Karpas-422 (cell line): ENCODE measurements at regions not wholly inside any gene's neighbourhood (a gene's known extent, or its start where the extent isn't known, plus 50 kb on each side); places are given as distances from the start of the nearest gene placed in this dataset.
A peak's percentile ranks its signal among the peaks of the same experiment; 100 is the strongest.

ENCODE experiments used
- DNase-seq: peaks from one replicate; pipeline ENCODE4 v3.0.0-alpha.2; 2015
- H2AFZ ChIP-seq: fragments of 200-600 bp; sonication (generic); 2 replicates; pipeline ENCODE4 v1.6.1; 2014; ENCODE audit warnings: antibody characterized with exemption, low read length, mixed read lengths
- H3K27ac ChIP-seq: fragments of 200-600 bp; sonication (generic); 2 replicates; pipeline ENCODE4 v1.5.1; 2014; ENCODE audit warnings: mild to moderate bottlenecking, low read length, moderate library complexity
- H3K27me3 ChIP-seq: fragments of 200-600 bp; sonication (generic); 2 replicates; pipeline ENCODE4 v1.6.1; 2014; ENCODE audit warnings: low read length, mixed read lengths
- H3K36me3 ChIP-seq: fragments of 200-600 bp; sonication (generic); 2 replicates; pipeline ENCODE4 v1.6.1; 2014; ENCODE audit warnings: low read length, mixed read lengths; ENCODE audit not compliant: insufficient read depth
- H3K4me1 ChIP-seq: fragments of 200-600 bp; sonication (generic); 2 replicates; pipeline ENCODE4 v1.6.1; 2014; ENCODE audit warnings: mild to moderate bottlenecking, low read length, mixed read lengths
- H3K4me2 ChIP-seq: fragments of 200-600 bp; sonication (generic); 2 replicates; pipeline ENCODE4 v1.6.1; 2014; ENCODE audit warnings: low read length, low read depth, mild to moderate bottlenecking; ENCODE audit not compliant: poor library complexity, severe bottlenecking
- H3K4me3 ChIP-seq: fragments of 200-600 bp; sonication (generic); 2 replicates; pipeline ENCODE4 v1.5.1; 2014; ENCODE audit warnings: mild to moderate bottlenecking, antibody characterized with exemption, low read length, mixed read lengths
- H3K79me2 ChIP-seq: fragments of 200-600 bp; sonication (generic); 2 replicates; pipeline ENCODE4 v1.6.1; 2014; ENCODE audit warnings: mild to moderate bottlenecking, low read length, mixed read lengths
- H3K9ac ChIP-seq: fragments of 200-600 bp; sonication (generic); 2 replicates; pipeline ENCODE4 v1.6.0; 2014; ENCODE audit warnings: low read length
- H3K9me2 ChIP-seq: fragments of 200-600 bp; sonication (generic), shearing (Covaris generic); replicated peaks from 2 replicates; pipeline ENCODE4 v1.6.0; 2014; ENCODE audit warnings: mild to moderate bottlenecking, low read length, moderate library complexity; ENCODE audit not compliant: insufficient read depth
- H3K9me3 ChIP-seq: fragments of 300-700, 200-600 bp; sonication (generic); 2 replicates; pipeline ENCODE4 v1.6.1; 2014; ENCODE audit warnings: low read length, mixed read lengths
- H4K20me1 ChIP-seq: fragments of 200-600 bp; sonication (generic); 2 replicates; pipeline ENCODE4 v1.6.1; 2014; ENCODE audit warnings: mild to moderate bottlenecking, antibody characterized with exemption, low read length, low read depth; ENCODE audit not compliant: insufficient read depth

DNA sequence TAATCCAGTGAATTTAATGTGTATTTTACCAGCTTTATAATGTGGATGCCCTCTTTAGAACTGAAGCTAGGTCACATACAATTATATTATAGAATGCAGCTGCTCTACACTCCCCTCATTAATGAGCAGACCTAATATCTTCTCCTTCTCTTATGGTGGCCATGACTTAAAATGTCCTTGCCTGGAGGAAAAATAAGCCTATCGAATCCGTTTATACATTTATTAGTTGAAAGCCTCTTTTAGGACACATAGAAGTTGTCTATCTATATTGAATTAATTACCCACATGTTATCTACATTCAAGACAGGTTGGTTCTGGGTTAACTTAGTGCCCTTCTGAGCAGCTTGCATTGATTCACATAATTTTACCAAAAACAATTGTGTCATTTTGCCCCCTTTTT lies 1716.8 kb downstream of the HACE1 start:
- H3K4me1 ChIP-seq: no peaks in the 10 kb centered on the region
- no peaks in the 10 kb centered on the region for H3K36me3 ChIP-seq
- no peaks in the 10 kb centered on the region for H4K20me1 ChIP-seq
- DNase-seq: no peak
- H3K79me2 ChIP-seq: no peaks in the 10 kb centered on the region
- H3K9me2 ChIP-seq: no peaks in the 10 kb centered on the region
- no peaks in the 10 kb centered on the region for H3K9me3 ChIP-seq
- H3K4me2 ChIP-seq: no peak overlapping the region
- no peaks in the 10 kb centered on the region for H3K27me3 ChIP-seq
- H2AFZ ChIP-seq: no peak overlapping the region
- H3K27ac ChIP-seq: no peak overlapping the region
- no peak overlapping the region for H3K9ac ChIP-seq
- H3K4me3 ChIP-seq: no peak overlapping the region

DNA sequence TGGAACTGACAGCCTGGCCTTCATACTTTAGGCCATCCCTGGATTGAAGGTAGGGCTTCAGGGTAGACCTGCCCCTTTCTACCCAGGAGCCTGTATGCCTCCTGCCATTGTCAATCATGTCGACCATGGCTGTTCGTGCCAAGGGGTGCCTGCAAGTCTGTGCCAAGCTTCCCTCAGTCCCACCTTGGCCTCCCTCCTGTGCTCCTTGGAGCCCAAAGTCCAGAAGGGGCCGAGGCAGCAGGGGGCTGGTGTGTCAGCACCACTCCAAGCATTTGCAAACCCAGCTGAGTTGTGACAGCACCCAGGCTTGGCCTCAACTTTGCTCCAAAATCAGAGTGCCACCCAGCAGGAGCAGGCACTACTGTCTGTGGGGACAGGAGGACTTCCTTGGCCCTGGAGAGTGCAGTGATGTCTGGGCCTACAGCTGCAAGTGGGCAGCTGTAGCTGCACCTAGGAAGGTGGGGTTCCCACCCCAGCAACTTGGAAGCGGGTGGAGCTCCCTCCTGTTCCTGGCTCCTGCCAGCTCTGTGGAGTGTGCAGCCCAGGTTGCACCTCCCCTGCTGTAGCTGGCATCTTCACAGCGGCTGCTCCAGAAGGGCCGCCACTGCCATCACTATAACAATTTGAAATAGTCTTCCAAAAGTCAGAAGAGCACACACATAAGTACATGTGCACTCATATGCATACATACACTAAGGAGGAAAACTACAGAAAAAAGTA lies 1719.3 kb downstream of the HACE1 start:
- no peaks in the 10 kb centered on the region for H3K79me2 ChIP-seq
- no peaks in the 10 kb centered on the region for H3K9me2 ChIP-seq
- H3K36me3 ChIP-seq: no peaks in the 10 kb centered on the region
- H3K4me3 ChIP-seq: no peak overlapping the region
- no peaks in the 10 kb centered on the region for H3K27me3 ChIP-seq
- DNase-seq: no peak
- no peak overlapping the region for H2AFZ ChIP-seq
- no peak overlapping the region for H3K27ac ChIP-seq
- no peaks in the 10 kb centered on the region for H4K20me1 ChIP-seq
- H3K4me2 ChIP-seq: no peak overlapping the region
- no peaks in the 10 kb centered on the region for H3K4me1 ChIP-seq
- no peak overlapping the region for H3K9ac ChIP-seq
- no peaks in the 10 kb centered on the region for H3K9me3 ChIP-seq

DNA sequence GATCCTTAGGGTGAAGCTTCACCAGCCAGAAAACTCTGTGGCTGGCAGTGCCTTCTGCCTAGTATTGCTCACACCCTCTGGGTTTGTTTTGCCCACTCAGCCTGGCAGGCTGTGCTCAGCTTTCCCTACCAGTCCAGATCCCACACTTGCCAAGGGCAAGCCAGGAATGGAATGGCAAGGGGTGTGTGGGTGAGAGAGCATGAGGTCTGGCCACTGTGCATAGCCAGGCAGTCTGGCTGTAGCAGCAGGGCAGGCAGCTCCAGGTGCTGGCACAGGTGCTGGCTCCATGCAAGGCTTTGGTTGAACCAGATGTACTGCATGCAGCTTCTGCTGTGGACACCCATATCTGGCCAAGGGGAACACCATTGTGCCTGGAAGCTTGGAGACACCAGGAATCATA lies 1720.3 kb downstream of the HACE1 start:
- Histone ChIP-seq H3K36me3 (no peaks in the 10 kb centered on the region), H3K9me2 (no peaks in the 10 kb centered on the region), H3K4me1 (no peaks in the 10 kb centered on the region), H3K9ac (no peak overlapping the region), H3K79me2 (no peaks in the 10 kb centered on the region), H2AFZ (no peak overlapping the region), H3K4me3 (no peak overlapping the region), H3K27me3 (no peaks in the 10 kb centered on the region), H3K4me2 (no peak overlapping the region), H4K20me1 (no peaks in the 10 kb centered on the region), H3K9me3 (no peaks in the 10 kb centered on the region), H3K27ac (no peak overlapping the region)
- no peak for DNase-seq

DNA sequence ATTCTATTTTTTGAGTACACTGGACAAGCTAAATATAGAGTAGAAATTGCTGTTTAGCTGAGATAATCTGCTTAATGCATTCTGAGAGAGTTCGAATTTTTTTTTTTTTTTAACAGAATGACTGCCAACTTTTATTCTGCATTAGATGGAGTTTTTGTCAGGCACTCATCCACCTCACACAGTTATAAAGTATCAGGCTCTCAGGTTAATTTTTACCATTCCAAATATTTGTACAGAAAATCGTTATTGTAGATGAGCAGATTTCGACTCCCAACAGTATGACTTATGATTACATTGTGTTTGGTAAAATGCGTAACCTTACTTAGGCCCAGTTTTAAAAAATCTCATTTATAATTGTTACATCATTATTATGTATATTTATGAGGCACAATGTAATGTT lies 1731.0 kb downstream of the GRIK2 start:
- Histone ChIP-seq H3K9ac (no peak overlapping the region), H3K79me2 (no peaks in the 10 kb centered on the region), H3K4me2 (no peak overlapping the region), H2AFZ (no peak overlapping the region), H3K4me3 (no peak overlapping the region), H3K4me1 (no peaks in the 10 kb centered on the region), H3K27me3 (no peaks in the 10 kb centered on the region), H3K9me2 (no peaks in the 10 kb centered on the region), H4K20me1 (no peaks in the 10 kb centered on the region), H3K27ac (no peak overlapping the region), H3K9me3 (no peaks in the 10 kb centered on the region), H3K36me3 (no peaks in the 10 kb centered on the region)
- no peak for DNase-seq

DNA sequence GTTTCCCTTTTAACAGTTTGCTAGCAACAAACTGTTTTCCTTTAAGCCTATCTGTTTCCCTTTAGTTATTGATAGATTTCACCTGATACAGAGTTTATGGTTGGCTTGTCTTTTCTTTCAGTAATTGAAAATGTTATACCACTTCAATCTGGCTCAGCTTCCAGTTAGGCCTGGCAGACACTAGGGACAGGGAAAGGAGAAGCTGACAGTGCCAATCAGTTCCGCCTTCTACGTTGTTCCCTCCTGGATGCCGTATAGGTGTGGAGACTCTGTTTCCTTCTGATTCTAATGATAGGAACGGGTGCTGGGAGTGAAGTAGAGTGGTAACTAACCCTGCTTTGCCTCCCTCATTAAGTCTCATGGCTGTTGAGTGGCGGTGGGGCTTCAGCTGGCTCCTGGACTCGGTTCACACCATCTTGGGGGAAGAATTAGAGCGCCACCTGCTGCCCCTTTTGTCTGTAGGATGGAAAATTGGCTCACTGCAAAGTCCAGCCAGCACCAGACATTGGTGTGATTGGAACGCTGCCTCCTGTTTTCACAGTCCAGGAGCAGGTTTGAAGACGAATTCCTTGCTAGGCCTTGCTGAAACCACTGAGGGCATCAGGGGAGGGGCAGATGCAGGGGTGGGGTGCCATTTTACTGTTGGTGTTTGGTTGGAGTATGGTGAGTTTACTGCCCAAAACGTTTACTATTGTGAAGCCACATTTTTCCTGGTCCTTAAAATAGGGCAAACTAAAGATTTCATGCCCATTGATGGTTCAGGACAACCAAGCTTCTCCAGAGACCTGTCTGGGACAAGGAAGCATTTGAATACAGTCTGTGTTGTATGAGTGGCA lies 1729.5 kb downstream of the GRIK2 start:
- Histone ChIP-seq H3K79me2 (no peaks in the 10 kb centered on the region), H3K9me2 (no peaks in the 10 kb centered on the region), H3K27me3 (no peaks in the 10 kb centered on the region), H3K36me3 (no peaks in the 10 kb centered on the region), H3K9me3 (no peaks in the 10 kb centered on the region), H2AFZ (no peak overlapping the region), H3K4me2 (no peak overlapping the region), H4K20me1 (no peaks in the 10 kb centered on the region), H3K4me1 (no peaks in the 10 kb centered on the region), H3K9ac (no peak overlapping the region), H3K4me3 (no peak overlapping the region), H3K27ac (no peak overlapping the region)
- DNase-seq: peak; percentile 88

DNA sequence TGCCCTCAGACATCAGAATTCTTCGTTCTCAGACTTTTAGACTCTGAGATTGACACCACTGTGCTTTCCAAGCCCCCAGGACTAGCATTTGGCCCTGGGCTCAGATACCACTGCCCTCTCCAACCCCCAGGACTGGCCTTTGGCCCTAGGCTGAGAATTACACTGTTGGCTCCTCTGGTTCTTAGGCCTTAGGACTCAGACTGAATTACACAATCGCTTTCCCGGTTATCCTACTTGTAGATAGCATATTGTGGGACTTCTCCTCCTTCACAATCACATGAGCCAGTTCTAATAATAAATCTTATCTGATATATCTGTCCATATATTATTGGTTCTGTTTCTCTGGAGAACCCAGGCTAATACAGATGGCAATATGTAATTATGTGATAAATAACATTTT lies 1725.5 kb downstream of the GRIK2 start:
- H3K9ac ChIP-seq: no peak overlapping the region
- H3K4me1 ChIP-seq: no peaks in the 10 kb centered on the region
- H4K20me1 ChIP-seq: no peaks in the 10 kb centered on the region
- H3K79me2 ChIP-seq: no peaks in the 10 kb centered on the region
- no peaks in the 10 kb centered on the region for H3K27me3 ChIP-seq
- H3K9me3 ChIP-seq: no peaks in the 10 kb centered on the region
- no peak overlapping the region for H3K4me2 ChIP-seq
- H3K9me2 ChIP-seq: no peaks in the 10 kb centered on the region
- H3K4me3 ChIP-seq: no peak overlapping the region
- no peak overlapping the region for H3K27ac ChIP-seq
- H2AFZ ChIP-seq: no peak overlapping the region
- DNase-seq: no peak
- no peaks in the 10 kb centered on the region for H3K36me3 ChIP-seq

DNA sequence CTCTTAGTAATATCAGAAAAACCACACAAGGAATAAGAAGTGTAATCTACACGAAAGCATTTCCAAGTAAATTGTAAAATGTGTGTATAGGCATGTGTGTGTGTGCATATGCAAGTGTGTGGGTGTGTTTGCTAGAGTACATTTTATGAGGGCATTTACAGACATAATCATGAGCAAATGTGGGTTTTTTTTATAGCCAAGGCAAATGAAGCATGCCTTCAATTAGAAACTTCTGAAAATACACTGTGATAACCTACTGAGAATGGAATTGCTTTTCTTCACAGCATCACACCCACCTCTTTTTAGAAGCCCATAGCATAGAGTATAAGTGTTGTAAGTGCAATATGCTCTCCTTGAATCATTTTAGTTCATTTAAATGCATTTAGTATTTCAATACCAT lies 1721.1 kb downstream of the GRIK2 start:
- Histone ChIP-seq H3K27ac (no peak overlapping the region), H3K4me1 (no peaks in the 10 kb centered on the region), H3K79me2 (no peaks in the 10 kb centered on the region), H2AFZ (no peak overlapping the region), H3K4me3 (no peak overlapping the region), H3K9me3 (peaks cover 5% of the 10 kb centered on the region; the same call in 1 of the 2 replicates), H3K4me2 (no peak overlapping the region), H3K27me3 (no peaks in the 10 kb centered on the region), H3K9ac (no peak overlapping the region), H3K36me3 (no peaks in the 10 kb centered on the region), H4K20me1 (no peaks in the 10 kb centered on the region), H3K9me2 (no peaks in the 10 kb centered on the region)
- no peak for DNase-seq

DNA sequence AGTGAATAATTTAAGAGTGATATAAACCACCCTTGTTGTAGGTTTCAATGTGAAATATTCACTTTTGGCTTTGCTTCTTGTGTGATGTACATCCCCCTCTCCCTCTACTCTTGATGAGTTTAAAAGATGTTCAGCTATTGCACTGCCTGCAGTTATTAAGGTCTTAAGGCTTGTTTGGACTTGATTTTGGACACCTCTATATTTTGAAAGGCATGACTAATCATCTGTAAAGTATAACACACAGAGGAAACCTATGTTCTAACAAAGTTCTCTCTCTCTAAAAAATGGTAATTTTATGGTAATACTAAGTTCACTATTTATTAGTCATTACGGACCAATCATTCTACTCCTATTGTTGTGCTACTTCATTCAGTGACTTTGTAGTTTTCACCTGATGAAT lies 1719.9 kb downstream of the GRIK2 start:
- no peaks in the 10 kb centered on the region for H3K9me2 ChIP-seq
- no peaks in the 10 kb centered on the region for H3K4me1 ChIP-seq
- no peaks in the 10 kb centered on the region for H3K27me3 ChIP-seq
- H3K36me3 ChIP-seq: no peaks in the 10 kb centered on the region
- no peak overlapping the region for H2AFZ ChIP-seq
- H3K4me2 ChIP-seq: no peak overlapping the region
- no peaks in the 10 kb centered on the region for H3K79me2 ChIP-seq
- no peak for DNase-seq
- H3K9me3 ChIP-seq: peaks cover 5% of the 10 kb centered on the region; the same call in 1 of the 2 replicates
- no peak overlapping the region for H3K27ac ChIP-seq
- H3K4me3 ChIP-seq: no peak overlapping the region
- no peak overlapping the region for H3K9ac ChIP-seq
- no peaks in the 10 kb centered on the region for H4K20me1 ChIP-seq
